Effector memory CD4-positive, alpha-beta T cell (primary cell): ENCODE measurements at regions not wholly inside any gene's neighbourhood (a gene's known extent, or its start where the extent isn't known, plus 50 kb on each side); places are given as distances from the start of the nearest gene placed in this dataset.
"Not testable (repeated sequence)": the region's sequence is repeated elsewhere in the genome, so short reads cannot be mapped to it uniquely, and the experiment has no call there.

ENCODE experiments used
- DNase-seq, 3 donors: peaks; one replicate each; pipeline ENCODE4 v3.0.0-alpha.2; 2020
- H3K27ac ChIP-seq: 2 replicates; pipeline ENCODE4 v1.7.0; 2013; ENCODE audit warnings: mild to moderate bottlenecking, low read length, moderate library complexity; ENCODE audit not compliant: insufficient read depth, poor library complexity, severe bottlenecking
- H3K27me3 ChIP-seq: replicated peaks from 2 replicates; pipeline ENCODE4 v1.7.0; 2013; ENCODE audit warnings: mild to moderate bottlenecking, low read length; ENCODE audit not compliant: insufficient read depth, control insufficient read depth, poor library complexity, severe bottlenecking
- H3K36me3 ChIP-seq: 2 replicates; pipeline ENCODE4 v1.7.0; 2013; ENCODE audit warnings: mild to moderate bottlenecking, low read length, moderate library complexity; ENCODE audit not compliant: control insufficient read depth, insufficient read depth
- H3K4me1 ChIP-seq: 2 replicates; pipeline ENCODE4 v1.7.0; 2013; ENCODE audit warnings: low read length, mild to moderate bottlenecking; ENCODE audit not compliant: control insufficient read depth, insufficient read depth, poor library complexity, severe bottlenecking
- H3K4me3 ChIP-seq: 2 replicates; pipeline ENCODE4 v1.7.0; 2013; ENCODE audit warnings: low read length, low read depth, mild to moderate bottlenecking; ENCODE audit not compliant: insufficient read depth, poor library complexity, severe bottlenecking
- H3K9me3 ChIP-seq: 2 replicates; pipeline ENCODE4 v1.7.0; 2013; ENCODE audit warnings: mild to moderate bottlenecking, low read length, moderate library complexity; ENCODE audit not compliant: control insufficient read depth

- not testable (repeated sequence) for H3K27me3 ChIP-seq, H3K4me3 ChIP-seq, H3K9me3 ChIP-seq, H3K4me1 ChIP-seq, DNase-seq, H3K27ac ChIP-seq, H3K36me3 ChIP-seq
These were observed 107.8 kb upstream of the PARP8 start for GRCh38 chr5:50558640-50559039.

- DNase-seq = no peak
- H3K36me3 ChIP-seq = no peaks in the 10 kb centered on the region
- H3K9me3 ChIP-seq = no peaks in the 10 kb centered on the region
- no peak overlapping the region for H3K4me3 ChIP-seq
- H3K27ac ChIP-seq = no peak overlapping the region
- peaks cover 11% of the 10 kb centered on the region for H3K4me1 ChIP-seq
- H3K27me3 ChIP-seq = no peaks in the 10 kb centered on the region
These were observed 106.5 kb upstream of the PARP8 start for GRCh38 chr5:50559955-50560354.

- no peaks in the 10 kb centered on the region for H3K9me3 ChIP-seq
- no peak overlapping the region for H3K4me3 ChIP-seq
- no peaks in the 10 kb centered on the region for H3K27me3 ChIP-seq
- H3K27ac ChIP-seq = no peak overlapping the region
- H3K36me3 ChIP-seq = no peaks in the 10 kb centered on the region
- DNase-seq = no peak
- H3K4me1 ChIP-seq = peaks cover 11% of the 10 kb centered on the region
These were observed 103.7 kb upstream of the PARP8 start for GRCh38 chr5:50562694-50563093.

GRCh38 chr5:50564079-50564478, 102.4 kb upstream of the PARP8 start:
- Histone ChIP-seq H3K4me3 (no peak overlapping the region), H3K27ac (peak overlapping the region; percentile 35), H3K4me1 (peaks cover 11% of the 10 kb centered on the region), H3K36me3 (no peaks in the 10 kb centered on the region), H3K9me3 (no peaks in the 10 kb centered on the region), H3K27me3 (no peaks in the 10 kb centered on the region)
- DNase-seq = peak in 1 of 3 donors; percentile 14

DNA sequence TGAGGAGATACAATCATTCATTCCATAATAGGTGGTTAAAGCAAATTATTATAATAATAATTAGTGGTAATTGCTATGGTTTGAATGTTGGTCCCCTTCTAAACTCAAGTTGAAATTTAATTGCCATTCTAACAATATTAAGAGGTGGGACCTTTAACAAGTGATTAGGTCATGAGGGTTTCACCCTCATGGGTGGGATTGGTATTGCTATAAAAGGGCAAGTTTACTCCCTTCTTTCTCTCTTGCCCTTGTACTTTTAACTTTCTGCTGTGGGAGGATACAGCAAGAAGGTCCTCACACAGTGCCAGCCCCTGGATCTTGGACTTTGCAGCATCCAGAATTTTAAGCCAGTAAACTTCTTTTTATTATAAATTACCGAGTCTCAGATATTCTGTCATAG, 101.9 kb upstream of the PARP8 start:
- peak overlapping the region; percentile 35 for H3K27ac ChIP-seq

GRCh38 chr5:50574121-50574520, 92.3 kb upstream of the PARP8 start:
- no peak for DNase-seq
- no peak overlapping the region for H3K4me3 ChIP-seq
- H3K27me3 ChIP-seq = no peaks in the 10 kb centered on the region
- no peak overlapping the region for H3K27ac ChIP-seq
- H3K36me3 ChIP-seq = no peaks in the 10 kb centered on the region
- H3K4me1 ChIP-seq = peaks cover 4% of the 10 kb centered on the region
- H3K9me3 ChIP-seq = no peaks in the 10 kb centered on the region

More for the DNA sequence above, 101.9 kb upstream of the PARP8 start:
- DNase-seq = no peak
- no peaks in the 10 kb centered on the region for H3K9me3 ChIP-seq
- H3K36me3 ChIP-seq = no peaks in the 10 kb centered on the region
- H3K4me3 ChIP-seq = no peak overlapping the region
- no peaks in the 10 kb centered on the region for H3K27me3 ChIP-seq
- peaks cover 11% of the 10 kb centered on the region for H3K4me1 ChIP-seq

GRCh38 chr5:50575740-50576139, 90.7 kb upstream of the PARP8 start:
- Histone ChIP-seq H3K4me1 (peaks cover 4% of the 10 kb centered on the region), H3K9me3 (no peaks in the 10 kb centered on the region), H3K27me3 (no peaks in the 10 kb centered on the region), H3K27ac (no peak overlapping the region), H3K4me3 (no peak overlapping the region), H3K36me3 (no peaks in the 10 kb centered on the region)
- DNase-seq = no peak

DNA sequence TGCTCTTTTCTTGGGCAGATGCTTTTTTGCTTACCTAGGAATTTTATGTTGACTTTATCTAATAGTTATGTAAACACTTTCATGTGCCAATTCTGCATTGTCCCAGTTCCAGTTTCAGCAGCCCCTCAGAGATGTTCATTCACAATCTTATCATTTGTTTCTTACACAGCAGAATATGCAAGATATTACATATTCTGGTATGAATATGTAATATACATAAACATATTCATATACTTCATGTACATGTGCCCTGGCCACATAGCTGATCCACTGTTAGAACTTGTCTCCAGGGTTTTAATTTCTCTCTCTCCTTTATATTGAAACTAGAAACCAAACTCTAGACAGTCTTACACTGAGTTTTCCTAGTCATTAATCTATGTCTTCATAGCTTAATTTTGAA, 90.2 kb upstream of the PARP8 start:
- H3K9me3 ChIP-seq = no peaks in the 10 kb centered on the region
- peaks cover 4% of the 10 kb centered on the region for H3K4me1 ChIP-seq
- DNase-seq = no peak
- no peaks in the 10 kb centered on the region for H3K36me3 ChIP-seq
- H3K4me3 ChIP-seq = no peak overlapping the region
- H3K27ac ChIP-seq = no peak overlapping the region
- no peaks in the 10 kb centered on the region for H3K27me3 ChIP-seq

GRCh38 chr5:50576686-50577256, 89.7 kb upstream of the PARP8 start:
- Histone ChIP-seq H3K27me3 (no peaks in the 10 kb centered on the region), H3K4me3 (no peak overlapping the region), H3K4me1 (peaks cover 4% of the 10 kb centered on the region), H3K27ac (no peak overlapping the region), H3K9me3 (no peaks in the 10 kb centered on the region), H3K36me3 (no peaks in the 10 kb centered on the region)
- DNase-seq = no peak

DNA sequence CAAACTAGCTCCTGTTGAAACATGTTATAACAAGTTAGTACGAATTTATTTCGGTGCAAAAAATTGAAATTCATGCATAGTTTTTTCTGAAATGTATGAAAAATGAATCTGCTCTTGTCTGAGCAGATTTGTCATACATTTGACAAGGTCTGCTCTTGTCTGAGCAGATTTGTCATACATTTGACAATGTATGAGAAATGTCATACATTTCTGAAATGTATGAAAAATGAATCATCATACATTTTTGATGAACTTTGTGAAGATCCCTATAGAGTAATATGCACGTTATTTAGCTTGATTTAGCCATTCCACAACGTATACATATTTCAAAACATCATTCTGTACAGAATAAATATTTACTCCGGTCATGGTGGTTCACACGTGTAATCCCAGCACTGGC, 85.9 kb upstream of the PARP8 start:
- no peak for DNase-seq
- Histone ChIP-seq H3K9me3 (no peaks in the 10 kb centered on the region), H3K27ac (no peak overlapping the region), H3K36me3 (no peaks in the 10 kb centered on the region), H3K4me3 (no peak overlapping the region), H3K4me1 (peaks cover 4% of the 10 kb centered on the region), H3K27me3 (no peaks in the 10 kb centered on the region)
